Tibial artery (tissue), 4 donors: ENCODE measurements at regions not wholly inside any gene's neighbourhood (a gene's known extent, or its start where the extent isn't known, plus 50 kb on each side); places are given as distances from the start of the nearest gene placed in this dataset.

Source experiments
- DNase-seq, 2 donors: peaks; one replicate each; pipeline ENCODE4 v3.0.0-alpha.2; 2019
- H3K27ac ChIP-seq, 2 donors: fragments of 200-600 bp; sonication (generic) in 1 of 2; 1 replicate in 1 of 2; 2 replicates in 1 of 2; pipeline ENCODE4 v1.5.1; 2018 to 2019; ENCODE audit warnings: mild to moderate bottlenecking in 1 of 2
- H3K27me3 ChIP-seq, 2 donors: fragments of 200-600 bp; sonication (generic) in 1 of 2; one replicate each; pipeline versions ENCODE4 v1.5.1 to v1.6.0; 2016 to 2019
- H3K36me3 ChIP-seq, 3 donors: fragments of 200-600 bp; sonication (generic) in 2 of 3; one replicate each; pipeline ENCODE4 v1.5.1; 2016 to 2019; ENCODE audit warnings: mild to moderate bottlenecking in 2 of 3
- H3K4me1 ChIP-seq, 4 donors: fragments of 200-600 bp; sonication (generic) in 2 of 4; 1 replicate in 3 of 4; 2 replicates in 1 of 4; pipeline ENCODE4 v1.5.1; 2016 to 2019
- H3K4me3 ChIP-seq, 2 donors: fragments of 200-600 bp; sonication (generic) in 1 of 2; 1 replicate in 1 of 2; 2 replicates in 1 of 2; pipeline ENCODE4 v1.5.1; 2018 to 2019; ENCODE audit warnings: mild to moderate bottlenecking in 2 of 2
- H3K9me3 ChIP-seq, 3 donors: fragments of 200-600 bp; sonication (generic) in 1 of 3; one replicate each; pipeline ENCODE4 v1.5.1; 2016 to 2019
- intact Hi-C: fragments of 100-400 bp; cut with DNase I; formaldehyde crosslinking; loops from one replicate; pipeline ENCODE4 v1.15.0; 2023; ENCODE audit warnings: low total_unique reads
- TF ChIP-seq, protein P1 (sequence below), 2 experiments: fragments of 200-600 bp in 1 of 2; fragments of 450-650 bp in 1 of 2; IDR thresholded peaks; one replicate each; pipeline ENCODE4 v1.5.1; 2017 to 2019; ENCODE audit warnings: antibody characterized with exemption in 2 of 2, mild to moderate bottlenecking in 1 of 2, moderate library complexity in 1 of 2

- TF ChIP-seq, protein P1, sequence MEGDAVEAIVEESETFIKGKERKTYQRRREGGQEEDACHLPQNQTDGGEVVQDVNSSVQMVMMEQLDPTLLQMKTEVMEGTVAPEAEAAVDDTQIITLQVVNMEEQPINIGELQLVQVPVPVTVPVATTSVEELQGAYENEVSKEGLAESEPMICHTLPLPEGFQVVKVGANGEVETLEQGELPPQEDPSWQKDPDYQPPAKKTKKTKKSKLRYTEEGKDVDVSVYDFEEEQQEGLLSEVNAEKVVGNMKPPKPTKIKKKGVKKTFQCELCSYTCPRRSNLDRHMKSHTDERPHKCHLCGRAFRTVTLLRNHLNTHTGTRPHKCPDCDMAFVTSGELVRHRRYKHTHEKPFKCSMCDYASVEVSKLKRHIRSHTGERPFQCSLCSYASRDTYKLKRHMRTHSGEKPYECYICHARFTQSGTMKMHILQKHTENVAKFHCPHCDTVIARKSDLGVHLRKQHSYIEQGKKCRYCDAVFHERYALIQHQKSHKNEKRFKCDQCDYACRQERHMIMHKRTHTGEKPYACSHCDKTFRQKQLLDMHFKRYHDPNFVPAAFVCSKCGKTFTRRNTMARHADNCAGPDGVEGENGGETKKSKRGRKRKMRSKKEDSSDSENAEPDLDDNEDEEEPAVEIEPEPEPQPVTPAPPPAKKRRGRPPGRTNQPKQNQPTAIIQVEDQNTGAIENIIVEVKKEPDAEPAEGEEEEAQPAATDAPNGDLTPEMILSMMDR (IDR thresholded peaks at IDR 0.05) = no peak
- intact Hi-C loops = no loop called here
- no peak overlapping the region for H3K4me3 ChIP-seq
- H3K9me3 ChIP-seq = peaks cover 0 to 12% (median 4%) of the 10 kb centered on the region in 3 donors
- no peaks in the 10 kb centered on the region for H3K36me3 ChIP-seq
- H3K27me3 ChIP-seq = no peaks in the 10 kb centered on the region
- no peaks in the 10 kb centered on the region for H3K4me1 ChIP-seq
- no peak for DNase-seq
- no peak overlapping the region for H3K27ac ChIP-seq
Observed at GRCh38 chrX:22527302-22527701, 254.6 kb downstream of the CBLL2 start.

- Histone ChIP-seq H3K4me1 (no peaks in the 10 kb centered on the region), H3K27ac (no peak overlapping the region), H3K27me3 (no peaks in the 10 kb centered on the region), H3K36me3 (no peaks in the 10 kb centered on the region), H3K9me3 (no peaks in the 10 kb centered on the region), H3K4me3 (no peak overlapping the region)
- TF ChIP-seq, protein P1 (IDR thresholded peaks at IDR 0.05) = no peak
- intact Hi-C loops = no loop called here
- no peak for DNase-seq
Observed at GRCh38 chrX:22533898-22534297, 261.2 kb downstream of the CBLL2 start.

DNA sequence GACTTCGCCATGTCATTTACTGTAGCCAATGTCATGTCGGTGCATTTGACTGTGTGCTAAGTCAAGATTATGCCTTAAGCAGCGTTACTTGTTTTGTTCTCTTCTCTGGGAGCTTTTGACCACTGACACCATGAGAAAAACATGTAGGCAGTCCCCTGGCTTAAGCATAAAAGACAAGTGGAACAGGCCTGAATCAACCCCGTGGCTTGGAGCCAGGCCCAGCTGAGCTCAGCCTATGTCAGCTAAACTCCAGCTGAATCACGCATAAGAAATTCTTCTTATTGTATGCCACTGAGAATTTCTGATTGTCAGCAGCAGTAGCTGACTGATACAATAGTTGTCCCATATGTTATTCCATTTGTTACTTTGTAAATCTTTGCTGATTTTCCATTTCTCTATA lies 261.9 kb downstream of the CBLL2 start:
- Histone ChIP-seq H3K27me3 (no peaks in the 10 kb centered on the region), H3K4me1 (no peaks in the 10 kb centered on the region), H3K4me3 (no peak overlapping the region), H3K36me3 (no peaks in the 10 kb centered on the region), H3K9me3 (no peaks in the 10 kb centered on the region), H3K27ac (no peak overlapping the region)
- peak; percentile 20 to 67 for DNase-seq
- intact Hi-C loops = no loop called here
- TF ChIP-seq, protein P1 (IDR thresholded peaks at IDR 0.05) = no peak

DNA sequence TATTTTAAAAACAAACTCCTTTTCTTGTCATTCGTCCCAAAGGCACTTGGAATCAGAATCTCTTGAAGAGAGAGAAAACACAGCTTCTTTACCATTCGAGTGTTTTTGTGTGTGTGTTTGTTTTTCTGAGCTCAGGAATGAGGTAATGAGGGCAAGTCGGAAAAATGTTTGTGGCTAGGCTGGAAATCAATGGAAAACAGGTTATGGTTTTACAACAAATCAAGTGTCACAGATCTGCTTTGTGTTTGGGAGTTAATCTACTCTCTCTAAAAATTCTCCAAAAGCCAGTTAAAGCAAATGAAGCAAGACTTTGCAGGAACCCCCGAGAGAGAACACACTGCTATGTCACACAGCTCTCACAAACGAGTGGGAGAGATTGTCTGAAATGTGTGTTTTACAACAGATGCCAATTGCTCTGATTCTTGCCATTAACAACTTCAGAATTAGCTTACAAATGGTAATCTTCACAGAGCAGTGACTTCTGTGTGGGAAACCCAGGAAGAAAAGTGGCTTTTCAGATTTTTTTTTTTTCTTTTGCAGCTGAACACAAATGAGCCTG lies 264.1 kb downstream of the CBLL2 start:
- Histone ChIP-seq H3K4me1 (no peaks in the 10 kb centered on the region), H3K27ac (no peak overlapping the region), H3K27me3 (no peaks in the 10 kb centered on the region), H3K4me3 (no peak overlapping the region), H3K9me3 (no peaks in the 10 kb centered on the region), H3K36me3 (no peaks in the 10 kb centered on the region)
- TF ChIP-seq, protein P1 (IDR thresholded peaks at IDR 0.05) = no peak
- intact Hi-C loops = no loop called here
- DNase-seq = no peak

DNA sequence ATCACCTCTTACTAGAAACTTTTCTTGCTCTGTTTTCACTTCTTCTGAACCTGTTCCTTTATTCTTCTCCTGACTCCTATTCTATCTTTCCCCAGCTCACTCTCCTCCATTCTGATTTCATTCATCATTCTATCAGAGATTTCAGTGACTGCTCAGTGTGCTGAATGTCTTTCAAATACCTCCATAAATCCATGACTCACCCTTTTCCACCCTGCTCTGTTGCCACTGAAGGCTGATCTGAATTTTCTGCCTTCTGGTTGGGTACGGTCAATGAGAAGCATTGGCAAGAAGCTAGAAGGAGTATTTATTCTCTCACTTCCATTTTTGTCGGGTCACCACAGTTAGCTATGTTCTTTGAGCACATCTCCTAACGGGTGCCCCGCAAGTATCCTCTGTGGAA lies 265.9 kb downstream of the CBLL2 start:
- Histone ChIP-seq H3K4me1 (no peaks in the 10 kb centered on the region), H3K27me3 (no peaks in the 10 kb centered on the region), H3K4me3 (no peak overlapping the region), H3K9me3 (no peaks in the 10 kb centered on the region), H3K36me3 (no peaks in the 10 kb centered on the region), H3K27ac (no peak overlapping the region)
- intact Hi-C loops = no loop called here
- no peak for DNase-seq
- TF ChIP-seq, protein P1 (IDR thresholded peaks at IDR 0.05) = no peak

GRCh38 chrX:22541926-22542325 lies 269.2 kb downstream of the CBLL2 start:
- H3K36me3 ChIP-seq = no peaks in the 10 kb centered on the region
- no peak for DNase-seq
- intact Hi-C loops = no loop called here

More at GRCh38 chrX:22541926-22542325, 269.2 kb downstream of the CBLL2 start:
- no peak overlapping the region for H3K4me3 ChIP-seq
- TF ChIP-seq, protein P1 (IDR thresholded peaks at IDR 0.05) = no peak
- H3K9me3 ChIP-seq = no peaks in the 10 kb centered on the region
- H3K27me3 ChIP-seq = no peaks in the 10 kb centered on the region
- no peaks in the 10 kb centered on the region for H3K4me1 ChIP-seq
- H3K27ac ChIP-seq = no peak overlapping the region
